ENCODE measurements at regions not wholly inside any gene's neighbourhood (a gene's known extent, or its start where the extent isn't known, plus 50 kb on each side); places are given as distances from the start of the nearest gene placed in this dataset.

DNA sequence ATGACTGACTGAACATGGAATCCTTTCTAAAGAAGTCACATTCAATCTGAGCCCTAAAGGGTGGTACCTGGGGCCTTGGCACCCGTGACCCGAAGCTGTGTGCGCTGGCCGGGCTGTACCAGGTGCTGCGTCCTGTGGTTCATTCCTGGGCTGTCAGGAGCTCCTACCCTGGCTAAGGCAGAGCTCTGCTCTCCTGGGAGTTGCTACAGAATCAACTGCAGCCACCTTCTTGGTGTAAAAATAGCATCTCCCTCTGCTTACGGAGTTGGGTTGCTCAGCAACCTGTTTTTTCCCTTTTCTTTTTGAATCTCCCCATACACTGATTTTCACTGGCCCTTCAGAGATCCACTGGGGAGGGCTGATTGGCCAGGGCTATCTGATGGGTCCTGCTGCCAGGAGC, 236.6 kb upstream of the PDE10A start:
- Histone ChIP-seq H3K4me3 (ENCODE audit: low read length) (no peak overlapping the region), H3K27me3 (replicated peaks; ENCODE audit: control insufficient read depth, insufficient read depth, low read length) (peaks cover 7% of the 10 kb centered on the region), H3K36me3 (ENCODE audit: control insufficient read depth, insufficient read depth, low read length, severe bottlenecking) (no peaks in the 10 kb centered on the region), H3K4me1 (ENCODE audit: control insufficient read depth, insufficient read depth, low read length) (peaks cover 7% of the 10 kb centered on the region), H3K9me3 (ENCODE audit: control insufficient read depth, low read length) (no peaks in the 10 kb centered on the region), H3K9ac (ENCODE audit: low read length) (no peak overlapping the region)
- no peak for DNase-seq (ENCODE audit: low read depth)

DNA sequence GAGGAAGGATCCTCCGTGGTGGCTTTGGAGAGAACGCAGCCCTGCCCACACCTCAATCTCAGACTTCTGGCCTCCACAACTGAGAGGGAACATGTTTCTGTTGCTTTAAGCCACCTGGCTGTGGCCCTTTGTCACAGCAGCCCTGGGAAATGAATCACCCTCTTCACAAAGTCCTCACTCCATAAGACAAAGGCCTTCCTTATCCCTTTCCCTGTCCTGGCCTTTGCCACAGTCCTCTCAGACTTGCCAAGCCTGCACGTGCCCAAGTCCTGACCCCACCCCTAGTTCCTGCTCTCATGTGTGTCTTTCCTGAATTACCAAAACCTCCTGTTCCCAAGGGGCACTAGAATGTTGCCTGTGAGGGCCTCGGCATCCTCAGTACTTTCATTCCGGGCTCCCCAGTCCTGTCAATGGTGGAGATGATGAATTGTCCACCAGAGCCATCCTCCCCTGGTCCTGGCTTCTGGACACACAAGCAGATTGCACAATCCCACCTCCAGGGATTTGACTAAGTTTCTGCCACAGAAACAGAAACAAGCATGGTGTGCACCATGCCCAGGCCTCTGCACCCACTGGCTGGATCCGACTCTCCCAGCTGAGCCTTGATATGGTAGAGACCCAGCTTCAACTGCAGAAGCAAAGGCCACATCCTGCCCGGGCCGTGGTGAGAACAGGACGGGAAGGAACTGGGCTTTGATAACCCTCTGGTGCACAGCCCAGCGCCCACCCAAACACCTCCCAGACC, 232.6 kb upstream of the PDE10A start:
- DNase-seq (ENCODE audit: low read depth) = no peak
- Histone ChIP-seq H3K9ac (ENCODE audit: low read length) (no peak overlapping the region), H3K4me3 (ENCODE audit: low read length) (no peak overlapping the region), H3K4me1 (ENCODE audit: control insufficient read depth, insufficient read depth, low read length) (peaks cover 7% of the 10 kb centered on the region), H3K27me3 (replicated peaks; ENCODE audit: control insufficient read depth, insufficient read depth, low read length) (peaks cover 7% of the 10 kb centered on the region), H3K36me3 (ENCODE audit: control insufficient read depth, insufficient read depth, low read length, severe bottlenecking) (no peaks in the 10 kb centered on the region), H3K9me3 (ENCODE audit: control insufficient read depth, low read length) (no peaks in the 10 kb centered on the region)

DNA sequence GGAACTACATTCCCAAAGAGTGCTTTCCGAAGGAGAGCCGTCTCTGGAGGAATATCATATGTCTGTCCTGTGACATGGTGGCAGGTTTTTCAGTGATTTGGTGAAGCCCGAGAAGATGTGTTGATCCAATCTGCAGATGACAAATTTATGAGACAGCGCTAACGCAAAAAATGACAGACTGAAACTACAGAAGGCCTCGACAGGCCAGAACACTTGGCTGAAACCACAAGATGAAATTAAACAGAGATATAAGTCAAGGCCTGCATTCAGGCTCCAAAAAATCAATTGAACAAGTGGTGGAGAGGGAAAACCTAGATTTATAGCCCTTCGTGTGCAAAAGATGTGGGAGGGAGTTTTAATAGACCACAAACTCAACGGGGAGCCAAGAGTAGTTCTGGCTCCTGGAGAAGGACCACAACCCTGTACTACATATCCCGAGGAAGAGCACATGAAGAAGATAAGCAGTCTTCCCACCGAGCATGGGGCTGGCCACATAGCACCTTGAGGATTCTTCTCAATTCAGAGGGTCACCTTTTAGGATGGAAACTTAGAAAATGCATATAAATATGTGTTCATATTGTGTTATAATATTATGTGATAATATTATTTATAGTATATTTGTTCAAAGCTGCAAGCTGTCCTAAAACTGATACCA, 231.3 kb upstream of the PDE10A start:
- H3K9me3 ChIP-seq (ENCODE audit: control insufficient read depth, low read length) = no peaks in the 10 kb centered on the region
- DNase-seq (ENCODE audit: low read depth) = no peak
- H3K4me1 ChIP-seq (ENCODE audit: control insufficient read depth, insufficient read depth, low read length) = peaks cover 7% of the 10 kb centered on the region
- H3K4me3 ChIP-seq (ENCODE audit: low read length) = no peak overlapping the region
- no peaks in the 10 kb centered on the region for H3K36me3 ChIP-seq (ENCODE audit: control insufficient read depth, insufficient read depth, low read length, severe bottlenecking)
- H3K27me3 ChIP-seq (replicated peaks; ENCODE audit: control insufficient read depth, insufficient read depth, low read length) = peaks cover 12% of the 10 kb centered on the region
- H3K9ac ChIP-seq (ENCODE audit: low read length) = no peak overlapping the region

DNA sequence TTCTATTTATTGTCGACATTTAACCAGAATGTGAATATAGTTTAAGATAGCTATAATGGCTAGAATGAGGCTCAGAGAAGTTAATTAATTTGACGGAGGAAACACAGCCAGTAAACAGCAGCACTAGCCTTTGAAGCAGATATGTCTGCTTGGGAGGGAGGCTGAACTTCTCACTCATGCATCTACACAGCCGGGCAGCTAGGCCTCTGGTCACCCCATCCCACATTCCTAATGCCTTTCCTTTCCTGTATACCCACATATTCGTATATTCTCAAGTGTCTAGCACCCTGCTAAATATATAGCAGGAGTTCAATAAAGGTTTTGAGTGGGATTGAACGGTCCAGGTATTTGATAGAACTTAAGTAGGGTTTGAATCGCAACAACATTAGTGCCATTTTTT, 230.4 kb upstream of the PDE10A start:
- DNase-seq (ENCODE audit: low read depth) = no peak
- H3K9ac ChIP-seq (ENCODE audit: low read length) = no peak overlapping the region

DNA sequence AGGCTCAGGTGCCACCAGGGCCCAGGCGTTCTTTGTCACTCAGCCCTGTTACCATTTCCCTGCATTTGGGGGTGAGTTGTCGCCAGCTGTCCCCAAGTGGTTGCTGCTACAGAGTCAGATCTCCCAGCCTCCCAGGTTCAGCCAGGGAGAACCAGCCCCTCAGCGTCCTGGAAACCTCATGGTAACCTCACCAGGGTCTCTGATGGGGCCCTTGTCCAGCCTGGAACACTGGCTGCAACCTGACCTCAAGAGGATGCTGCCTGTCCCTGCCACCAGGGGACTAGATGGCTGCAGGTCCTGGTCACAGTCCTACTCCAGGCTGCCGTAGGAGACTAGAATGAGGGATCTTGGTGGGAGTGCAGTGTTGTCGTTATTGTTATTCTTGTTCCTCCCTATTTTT, 228.3 kb upstream of the PDE10A start:
- Histone ChIP-seq H3K9ac (ENCODE audit: low read length) (no peak overlapping the region), H3K4me1 (ENCODE audit: control insufficient read depth, insufficient read depth, low read length) (peaks cover 7% of the 10 kb centered on the region)

More for the DNA sequence above, 230.4 kb upstream of the PDE10A start:
- Histone ChIP-seq H3K36me3 (ENCODE audit: control insufficient read depth, insufficient read depth, low read length, severe bottlenecking) (no peaks in the 10 kb centered on the region), H3K9me3 (ENCODE audit: control insufficient read depth, low read length) (no peaks in the 10 kb centered on the region), H3K4me3 (ENCODE audit: low read length) (no peak overlapping the region), H3K4me1 (ENCODE audit: control insufficient read depth, insufficient read depth, low read length) (peaks cover 7% of the 10 kb centered on the region), H3K27me3 (replicated peaks; ENCODE audit: control insufficient read depth, insufficient read depth, low read length) (peaks cover 12% of the 10 kb centered on the region)

DNA sequence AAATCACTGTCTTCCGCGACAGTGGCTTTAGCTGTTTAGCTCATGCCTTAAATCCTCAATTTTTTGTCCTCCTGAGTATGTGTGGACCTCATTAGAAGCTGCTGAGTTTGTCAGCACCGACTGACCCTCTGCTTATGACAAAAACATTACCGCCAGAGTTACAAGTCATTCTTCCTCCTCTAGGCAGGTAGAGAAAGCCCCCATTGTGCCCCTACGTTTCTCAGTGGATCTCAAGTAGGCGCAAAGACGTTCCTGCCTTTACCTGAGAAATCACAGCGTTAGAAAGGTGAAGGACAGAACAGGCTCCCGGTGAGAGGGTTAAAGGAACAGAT, 227.3 kb upstream of the PDE10A start:
- DNase-seq (ENCODE audit: low read depth) = no peak
- no peak overlapping the region for H3K4me3 ChIP-seq (ENCODE audit: low read length)
- H3K4me1 ChIP-seq (ENCODE audit: control insufficient read depth, insufficient read depth, low read length) = peaks cover 4% of the 10 kb centered on the region
- H3K27me3 ChIP-seq (replicated peaks; ENCODE audit: control insufficient read depth, insufficient read depth, low read length) = peaks cover 8% of the 10 kb centered on the region
- no peaks in the 10 kb centered on the region for H3K36me3 ChIP-seq (ENCODE audit: control insufficient read depth, insufficient read depth, low read length, severe bottlenecking)
- H3K9ac ChIP-seq (ENCODE audit: low read length) = no peak overlapping the region
- H3K9me3 ChIP-seq (ENCODE audit: control insufficient read depth, low read length) = peaks cover 11% of the 10 kb centered on the region

More for the DNA sequence above, 228.3 kb upstream of the PDE10A start:
- DNase-seq (ENCODE audit: low read depth) = no peak
- Histone ChIP-seq H3K36me3 (ENCODE audit: control insufficient read depth, insufficient read depth, low read length, severe bottlenecking) (no peaks in the 10 kb centered on the region), H3K27me3 (replicated peaks; ENCODE audit: control insufficient read depth, insufficient read depth, low read length) (peaks cover 8% of the 10 kb centered on the region), H3K4me3 (ENCODE audit: low read length) (no peak overlapping the region), H3K9me3 (ENCODE audit: control insufficient read depth, low read length) (peaks cover 11% of the 10 kb centered on the region)

DNA sequence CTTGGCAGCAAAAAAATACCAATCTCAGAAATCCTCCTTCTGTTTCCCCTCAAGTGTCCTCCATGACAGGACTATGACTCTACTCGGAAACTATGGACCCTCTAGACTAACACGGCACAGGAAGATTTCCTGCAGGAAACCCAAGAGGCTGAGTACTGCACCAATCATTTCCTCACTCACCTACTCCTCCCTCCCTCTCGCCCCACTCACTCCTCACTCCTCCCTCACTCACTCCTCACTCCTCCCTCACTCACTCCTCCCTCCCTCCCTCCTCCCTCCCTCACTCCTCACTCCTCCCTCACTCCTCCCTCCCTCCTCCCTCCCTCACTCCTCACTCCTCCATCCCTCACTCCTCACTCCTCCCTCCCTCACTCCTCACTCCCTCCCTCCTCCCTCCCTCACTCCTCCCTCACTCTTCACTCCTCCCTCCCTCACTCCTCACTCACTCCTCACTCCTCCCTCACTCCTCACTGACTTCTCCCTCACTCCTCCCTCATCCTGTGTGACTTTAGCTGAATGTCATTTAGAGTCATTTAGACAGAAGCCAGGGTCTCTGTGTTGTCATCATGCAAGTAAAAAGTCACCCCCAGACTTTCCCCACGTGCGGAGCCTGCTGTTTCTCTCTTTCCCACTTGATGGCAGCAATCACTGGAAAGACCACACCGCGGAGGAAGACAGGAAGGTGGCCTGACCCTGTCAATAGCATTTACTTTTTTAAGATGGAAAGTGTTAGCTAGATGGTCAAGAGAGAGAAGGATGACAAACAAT, 226.8 kb upstream of the PDE10A start:
- H3K36me3 ChIP-seq (ENCODE audit: control insufficient read depth, insufficient read depth, low read length, severe bottlenecking) = no peaks in the 10 kb centered on the region
- H3K4me1 ChIP-seq (ENCODE audit: control insufficient read depth, insufficient read depth, low read length) = no peaks in the 10 kb centered on the region
- H3K4me3 ChIP-seq (ENCODE audit: low read length) = no peak overlapping the region
- H3K9ac ChIP-seq (ENCODE audit: low read length) = no peak overlapping the region
- no peak for DNase-seq (ENCODE audit: low read depth)
- H3K9me3 ChIP-seq (ENCODE audit: control insufficient read depth, low read length) = peaks cover 11% of the 10 kb centered on the region
- peaks cover 5% of the 10 kb centered on the region for H3K27me3 ChIP-seq (replicated peaks; ENCODE audit: control insufficient read depth, insufficient read depth, low read length)

DNA sequence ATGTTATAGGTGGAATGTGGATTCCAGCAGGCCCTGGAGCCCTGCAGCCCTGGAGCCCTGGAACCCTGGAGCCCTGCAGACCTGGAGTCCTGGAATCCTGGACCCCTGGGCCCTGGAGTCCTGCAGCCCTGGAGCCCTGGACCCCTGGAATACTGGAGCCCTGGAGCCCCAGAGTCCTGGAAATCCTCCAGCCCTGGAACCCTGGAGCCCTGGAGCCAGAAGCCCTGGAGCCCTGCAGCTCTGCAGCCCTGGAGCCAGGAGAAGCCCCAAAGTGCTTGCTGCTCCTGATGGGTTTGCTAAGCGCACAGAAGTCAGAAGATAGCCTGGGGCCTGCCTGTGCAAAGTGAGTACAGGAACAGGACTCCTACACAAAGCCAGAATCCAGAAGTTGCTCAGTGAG, 223.1 kb upstream of the PDE10A start:
- no peak for DNase-seq (ENCODE audit: low read depth)
- Histone ChIP-seq H3K9me3 (ENCODE audit: control insufficient read depth, low read length) (peaks cover 11% of the 10 kb centered on the region), H3K4me3 (ENCODE audit: low read length) (no peak overlapping the region), H3K27me3 (replicated peaks; ENCODE audit: control insufficient read depth, insufficient read depth, low read length) (peaks cover 7% of the 10 kb centered on the region), H3K9ac (ENCODE audit: low read length) (no peak overlapping the region), H3K36me3 (ENCODE audit: control insufficient read depth, insufficient read depth, low read length, severe bottlenecking) (no peaks in the 10 kb centered on the region), H3K4me1 (ENCODE audit: control insufficient read depth, insufficient read depth, low read length) (no peaks in the 10 kb centered on the region)

DNA sequence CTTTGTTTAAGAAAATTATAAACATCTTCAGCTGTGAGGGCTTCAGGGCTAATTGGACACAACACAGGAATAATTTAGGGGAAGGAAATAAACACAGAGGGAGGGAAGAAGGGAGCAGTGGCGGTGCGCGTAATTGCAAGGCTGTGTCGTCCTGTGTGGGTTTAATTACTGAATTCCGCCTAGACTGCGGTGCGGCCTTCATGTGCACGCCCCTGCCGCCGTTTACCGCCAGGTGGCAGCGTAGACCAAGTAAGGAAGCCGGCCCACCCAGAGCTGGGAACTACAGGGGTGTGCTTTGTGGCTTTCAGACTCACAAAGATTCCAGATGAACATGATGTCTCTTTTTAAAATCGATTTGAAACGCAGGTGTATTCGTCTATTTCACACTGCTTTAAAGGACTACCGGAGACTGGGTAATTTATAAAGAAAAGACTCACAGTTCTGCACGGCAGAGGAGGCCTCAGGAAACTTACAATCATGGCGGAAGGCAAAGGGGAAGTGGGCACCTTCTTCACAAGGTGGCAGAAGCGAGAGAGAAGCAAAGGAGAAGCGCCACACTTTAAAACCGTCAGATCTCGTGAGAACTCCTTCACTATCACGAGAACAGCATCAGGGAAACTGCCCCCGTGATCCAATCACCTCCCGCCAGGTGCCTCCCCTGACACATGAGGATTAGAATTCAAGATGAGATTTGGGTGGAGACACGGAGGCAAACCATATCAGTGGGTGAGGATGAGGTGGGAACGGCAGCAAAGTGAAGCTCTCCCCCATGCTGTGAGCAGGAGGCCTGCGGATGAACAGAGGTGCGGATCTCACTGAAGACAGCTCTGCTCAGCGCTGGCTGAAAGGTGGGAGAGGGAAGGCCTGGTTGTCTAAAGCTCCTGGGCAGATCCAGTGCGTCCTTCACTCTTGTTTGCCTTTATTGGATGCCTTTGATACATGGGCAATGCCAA, 222.0 kb upstream of the PDE10A start:
- Histone ChIP-seq H3K9ac (ENCODE audit: low read length) (no peak overlapping the region), H3K4me3 (ENCODE audit: low read length) (no peak overlapping the region), H3K9me3 (ENCODE audit: control insufficient read depth, low read length) (peaks cover 16% of the 10 kb centered on the region), H3K4me1 (ENCODE audit: control insufficient read depth, insufficient read depth, low read length) (no peaks in the 10 kb centered on the region), H3K27me3 (replicated peaks; ENCODE audit: control insufficient read depth, insufficient read depth, low read length) (peaks cover 2% of the 10 kb centered on the region), H3K36me3 (ENCODE audit: control insufficient read depth, insufficient read depth, low read length, severe bottlenecking) (no peaks in the 10 kb centered on the region)
- peak; percentile 39 for DNase-seq (ENCODE audit: low read depth)

DNA sequence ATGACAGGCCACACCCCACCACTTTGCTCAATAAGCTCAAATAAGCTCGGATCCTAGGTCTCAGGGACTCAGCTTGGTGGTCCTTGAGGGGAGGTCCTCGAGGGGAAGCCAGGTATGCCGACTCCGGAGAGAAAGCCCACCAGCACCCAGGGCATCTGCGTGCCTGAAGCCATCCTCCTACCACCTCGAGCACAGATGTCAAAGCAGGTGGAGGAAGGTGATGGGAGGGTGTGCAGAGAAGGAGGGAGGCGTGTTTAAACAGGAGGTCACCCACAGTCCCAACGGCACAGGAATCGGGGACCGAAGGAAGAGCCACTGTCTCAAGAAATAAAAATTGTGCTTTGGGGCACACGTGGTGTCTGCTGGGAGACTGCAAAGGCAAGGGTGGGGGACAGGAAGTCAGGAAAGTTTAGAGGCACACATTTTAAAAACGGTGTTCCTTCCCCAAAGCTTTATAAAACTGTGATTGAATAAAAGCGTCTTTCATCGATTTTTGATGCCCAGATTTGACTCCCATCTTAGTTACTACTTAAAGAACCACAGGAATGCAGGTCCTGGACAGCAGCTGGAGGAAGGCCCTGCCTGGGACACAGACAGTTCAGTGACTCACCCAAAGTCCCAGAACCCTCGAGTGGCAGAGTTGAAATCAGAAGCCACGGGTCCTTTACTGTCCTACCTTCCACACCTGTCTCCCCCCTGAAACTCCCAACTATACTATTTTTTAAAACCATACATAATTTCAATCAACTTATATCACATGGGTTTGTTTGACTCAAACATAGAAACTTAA, 221.0 kb upstream of the PDE10A start:
- Histone ChIP-seq H3K9ac (ENCODE audit: low read length) (no peak overlapping the region), H3K9me3 (ENCODE audit: control insufficient read depth, low read length) (peaks cover 16% of the 10 kb centered on the region), H3K27me3 (replicated peaks; ENCODE audit: control insufficient read depth, insufficient read depth, low read length) (peaks cover 2% of the 10 kb centered on the region), H3K4me3 (ENCODE audit: low read length) (no peak overlapping the region), H3K36me3 (ENCODE audit: control insufficient read depth, insufficient read depth, low read length, severe bottlenecking) (no peaks in the 10 kb centered on the region), H3K4me1 (ENCODE audit: control insufficient read depth, insufficient read depth, low read length) (no peaks in the 10 kb centered on the region)
- DNase-seq (ENCODE audit: low read depth) = peak; percentile 0

Measured in adipocyte (in vitro differentiated cells).